Natural killer cell treated with Interleukin-12 subunit alpha and Interleukin-12 subunit beta and Interleukin-15 and Interleukin-18, amount 100 ng/mL, for 72 hours (primary cell): ENCODE measurements at regions not wholly inside any gene's neighbourhood (a gene's known extent, or its start where the extent isn't known, plus 50 kb on each side); places are given as distances from the start of the nearest gene placed in this dataset.

Experiments
- ATAC-seq, 2 donors: fragments of 150-1000 bp; cut with Tn5 transposase in 1 of 2; sonication (Bioruptor Pico), chemical (Tn5 transposase) in 1 of 2; 2 replicates each; pipeline ENCODE4 v1.10.0; 2021
- DNase-seq: peaks from one replicate; pipeline ENCODE4 v3.0.0; 2022; ENCODE audit warnings: low spot score
- H3K27ac Mint-ChIP-seq, 2 donors: 1 replicate in 1 of 2; 2 replicates in 1 of 2; pipeline ENCODE4 v1.8.0; 2022; ENCODE audit warnings: mixed read lengths in 2 of 2, mild to moderate bottlenecking in 1 of 2, moderate library complexity in 1 of 2
- H3K27me3 Mint-ChIP-seq, 2 donors: 1 replicate in 1 of 2; 2 replicates in 1 of 2; pipeline ENCODE4 v1.8.0; 2022; ENCODE audit warnings: mixed read lengths in 2 of 2
- H3K36me3 Mint-ChIP-seq: one replicate; pipeline ENCODE4 v1.8.0; 2022; ENCODE audit warnings: mixed read lengths
- H3K4me1 Mint-ChIP-seq, 2 donors: 1 replicate in 1 of 2; 2 replicates in 1 of 2; pipeline ENCODE4 v1.8.0; 2022; ENCODE audit warnings: low read depth in 2 of 2, mixed read lengths in 2 of 2, mild to moderate bottlenecking in 1 of 2
- H3K4me3 Mint-ChIP-seq: one replicate; pipeline ENCODE4 v1.8.0; 2022; ENCODE audit warnings: mixed read lengths
- H3K9me3 Mint-ChIP-seq: 2 replicates; pipeline ENCODE4 v1.8.0; 2022; ENCODE audit warnings: mixed read lengths

DNA sequence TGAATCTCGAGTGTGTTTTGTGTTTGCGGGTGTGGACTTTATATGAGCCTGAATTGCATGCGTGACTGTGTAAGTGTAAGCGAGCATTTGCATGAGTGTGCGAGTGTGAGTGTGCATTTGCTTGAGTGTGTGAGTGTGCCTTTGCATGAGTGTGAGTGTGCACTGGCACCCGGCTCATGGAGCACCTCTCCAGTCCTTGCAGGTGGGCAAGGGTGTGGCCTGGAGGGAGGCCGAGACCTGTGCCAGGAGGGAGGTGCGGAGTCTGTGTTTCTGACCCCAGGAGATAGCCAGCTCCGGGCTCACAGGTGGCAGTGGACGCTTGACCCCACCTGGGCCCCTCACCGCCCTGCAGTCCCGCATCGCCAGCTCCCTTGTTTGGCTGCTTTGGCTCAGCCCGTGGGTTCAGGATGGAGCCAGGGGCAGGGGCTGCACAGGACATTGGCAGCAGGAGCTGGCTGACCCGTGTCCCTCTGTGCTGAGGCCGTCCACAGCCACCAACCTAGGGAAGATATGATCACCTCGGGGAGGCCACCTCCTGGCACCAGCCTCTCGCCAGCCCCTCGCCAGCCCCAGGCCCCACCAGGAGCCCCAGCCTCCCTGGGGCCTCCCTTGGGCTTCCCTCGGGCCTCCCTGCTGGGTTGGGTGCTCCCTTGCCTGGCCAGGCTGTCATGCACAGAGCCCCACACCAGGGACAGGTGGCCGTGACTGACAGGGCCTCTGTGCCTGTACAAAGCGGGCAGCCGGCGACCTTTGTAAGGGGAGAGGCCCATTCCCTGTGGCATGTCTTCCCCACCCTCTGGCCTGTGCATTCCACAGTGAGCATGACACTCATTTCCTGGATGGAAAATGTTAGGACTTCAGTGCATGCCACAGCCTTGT, 81.6 kb downstream of the PTGR3 start:
- Mint-ChIP-seq H3K36me3 (no peaks in the 10 kb centered on the region), H3K27me3 (peaks cover 0 to 16% of the 10 kb centered on the region in 2 donors), H3K9me3 (no peaks in the 10 kb centered on the region), H3K4me3 (no peak overlapping the region), H3K4me1 (peaks cover 12 to 15% of the 10 kb centered on the region in 2 donors), H3K27ac (no peak overlapping the region)
- ATAC-seq, result no peak
- no peak for DNase-seq

DNA sequence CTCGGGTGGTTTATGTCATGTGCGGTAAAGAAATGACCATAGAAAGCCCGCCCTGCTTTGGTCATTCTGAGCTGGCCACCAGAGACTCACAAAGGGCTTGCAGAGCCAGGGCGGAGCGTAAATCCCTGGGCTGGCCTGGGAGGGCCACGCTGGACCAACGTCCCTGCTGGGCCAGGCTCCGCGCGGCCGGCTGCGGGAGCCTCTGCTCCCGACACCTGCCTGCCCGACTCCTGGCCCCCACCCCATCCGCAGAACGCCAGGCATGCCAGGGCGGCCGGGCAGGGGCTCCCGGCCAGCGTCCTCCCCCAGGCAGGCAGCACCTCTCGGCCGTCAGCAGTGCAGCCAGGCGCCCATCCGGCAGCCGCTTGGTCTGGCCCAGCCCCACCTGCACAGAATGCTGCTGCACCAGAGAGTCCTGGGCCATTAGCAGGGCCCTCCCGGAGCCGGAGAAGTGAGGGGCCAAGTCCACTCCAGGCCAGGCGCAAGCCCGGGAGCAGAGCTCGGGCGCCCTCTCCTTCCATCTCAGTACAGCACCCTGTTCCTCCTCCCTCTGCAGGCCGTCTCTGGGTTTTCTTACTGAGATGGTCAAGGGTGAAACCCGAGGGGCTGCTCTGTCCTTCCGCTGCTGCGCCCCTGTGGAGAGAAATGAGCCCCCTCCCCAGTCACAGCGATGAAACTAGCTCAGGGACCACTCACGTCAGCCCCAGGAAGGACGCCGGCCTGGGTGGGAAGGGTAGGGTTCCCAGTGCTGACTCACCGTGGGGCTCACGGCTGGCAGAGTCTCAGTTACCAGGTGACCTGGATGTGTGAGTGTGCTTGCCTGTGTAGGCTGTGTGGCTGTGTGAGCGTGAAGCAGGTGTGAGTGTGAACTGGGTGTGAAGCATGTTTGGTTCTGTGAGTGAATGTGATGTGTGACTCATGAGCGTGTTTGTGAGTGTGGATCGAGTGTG, 83.3 kb downstream of the PTGR3 start:
- peaks cover 12 to 15% of the 10 kb centered on the region in 2 donors for H3K4me1 Mint-ChIP-seq
- H3K27ac Mint-ChIP-seq, result peak overlapping the region in 1 of 2 donors; percentile 0
- H3K9me3 Mint-ChIP-seq, result no peaks in the 10 kb centered on the region
- peaks cover 0 to 16% of the 10 kb centered on the region in 2 donors for H3K27me3 Mint-ChIP-seq
- ATAC-seq (peak in 1 of 2 donors; percentile 46), DNase-seq (no peak)
- no peak overlapping the region for H3K4me3 Mint-ChIP-seq
- no peaks in the 10 kb centered on the region for H3K36me3 Mint-ChIP-seq

DNA sequence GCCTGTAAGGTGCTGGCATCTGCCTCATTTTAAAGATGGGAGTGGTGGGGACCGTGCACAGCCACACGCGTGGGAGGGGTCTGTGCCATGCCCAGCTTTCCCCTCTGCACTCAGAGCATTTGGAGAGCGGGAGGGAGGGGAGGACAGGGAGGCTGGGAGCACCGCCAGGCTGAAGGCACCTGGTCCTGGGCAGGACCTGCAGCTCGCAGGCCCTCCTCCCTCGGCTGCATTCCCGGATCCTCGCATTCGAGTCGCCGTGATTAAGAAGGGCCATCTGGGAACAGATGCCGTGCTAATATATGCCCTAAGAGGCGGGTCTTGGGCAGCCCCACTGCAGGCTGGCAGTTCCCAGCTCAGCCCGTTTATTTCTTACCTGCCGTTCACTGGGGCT, 84.0 kb downstream of the PTGR3 start:
- Mint-ChIP-seq H3K27me3 (peaks cover 0 to 16% of the 10 kb centered on the region in 2 donors), H3K4me3 (no peak overlapping the region), H3K27ac (no peak overlapping the region), H3K9me3 (no peaks in the 10 kb centered on the region), H3K4me1 (peaks cover 12 to 15% of the 10 kb centered on the region in 2 donors), H3K36me3 (no peaks in the 10 kb centered on the region)
- DNase-seq, result no peak
- no peak for ATAC-seq

DNA sequence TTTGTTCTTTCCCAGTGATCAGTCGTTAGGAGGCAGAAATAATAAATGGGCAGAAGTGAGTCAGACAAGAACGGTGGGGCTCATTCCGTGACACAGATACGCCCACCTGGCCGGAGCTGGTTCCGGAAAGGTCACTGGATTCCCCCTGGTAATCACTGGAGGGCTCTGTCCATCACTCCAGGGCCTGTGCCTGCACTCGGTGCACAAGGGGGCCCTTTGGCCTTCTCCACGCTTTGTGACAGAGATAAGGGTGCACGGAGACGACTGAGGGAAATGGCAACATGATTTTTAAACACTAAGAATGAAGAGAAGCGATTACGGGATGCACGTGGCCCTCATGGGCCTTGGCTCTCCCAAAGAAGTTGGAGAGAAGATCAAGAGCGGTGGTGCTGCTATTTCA, 84.4 kb downstream of the PTGR3 start:
- no peak overlapping the region for H3K4me3 Mint-ChIP-seq
- H3K9me3 Mint-ChIP-seq, result no peaks in the 10 kb centered on the region
- H3K27me3 Mint-ChIP-seq, result peaks cover 0 to 16% of the 10 kb centered on the region in 2 donors
- H3K27ac Mint-ChIP-seq, result peak overlapping the region in 1 of 2 donors; percentile 20
- ATAC-seq, result no peak
- no peak for DNase-seq
- H3K36me3 Mint-ChIP-seq, result no peaks in the 10 kb centered on the region
- peaks cover 12 to 15% of the 10 kb centered on the region in 2 donors for H3K4me1 Mint-ChIP-seq

DNA sequence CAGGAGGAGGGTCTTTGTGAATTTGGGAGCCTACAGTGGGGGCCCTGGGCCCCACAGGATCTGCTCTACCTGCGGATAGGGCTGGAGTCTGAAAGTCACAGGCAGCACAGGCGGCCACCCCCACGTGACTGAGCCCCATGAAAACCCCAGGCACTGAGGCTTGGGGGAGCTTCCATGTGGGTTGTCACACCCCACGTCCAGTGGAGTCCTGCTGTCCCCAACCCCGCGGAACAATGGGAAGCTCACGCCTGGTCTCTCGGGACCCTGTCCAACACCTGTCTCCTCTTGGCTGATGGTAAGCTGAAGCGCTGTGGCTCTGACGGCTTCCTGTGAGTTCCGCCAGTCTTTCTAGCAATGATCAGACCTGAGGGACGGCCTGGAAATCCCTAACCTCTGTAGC, 85.8 kb downstream of the PTGR3 start:
- no peaks in the 10 kb centered on the region for H3K9me3 Mint-ChIP-seq
- H3K4me1 Mint-ChIP-seq, result peaks cover 12 to 15% of the 10 kb centered on the region in 2 donors
- H3K4me3 Mint-ChIP-seq, result no peak overlapping the region
- H3K27ac Mint-ChIP-seq, result no peak overlapping the region
- no peak for ATAC-seq
- no peak for DNase-seq
- H3K36me3 Mint-ChIP-seq, result no peaks in the 10 kb centered on the region
- peaks cover 0 to 16% of the 10 kb centered on the region in 2 donors for H3K27me3 Mint-ChIP-seq

DNA sequence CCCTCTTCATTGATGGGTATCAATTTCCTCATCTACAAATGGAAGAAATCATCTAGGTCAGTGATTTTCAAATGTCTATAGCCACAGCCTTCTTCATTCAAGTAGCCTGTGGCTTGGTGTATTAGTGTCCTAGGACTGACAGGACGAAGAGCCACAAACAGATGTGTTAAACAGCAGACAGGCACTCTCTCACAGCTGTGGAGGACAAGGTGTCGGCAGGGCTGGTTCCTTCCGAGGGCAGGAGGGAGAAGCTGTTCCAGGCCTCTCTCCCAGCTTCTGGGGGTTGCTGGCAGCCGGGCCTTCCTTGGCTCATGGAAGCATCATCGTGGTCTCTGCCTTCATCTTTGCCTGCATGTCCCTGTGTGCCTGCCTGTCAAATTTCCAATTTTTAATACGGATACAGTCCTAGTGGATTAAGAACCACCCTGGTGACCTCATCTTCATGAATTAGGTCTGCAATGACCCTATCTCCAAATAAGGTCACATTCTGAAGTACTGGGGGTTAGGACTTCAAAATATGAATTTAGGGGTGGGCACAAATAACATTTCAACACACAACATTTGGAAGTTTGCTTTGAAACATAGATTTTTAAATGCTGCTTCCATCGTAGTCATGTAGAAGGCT, 86.5 kb downstream of the PTGR3 start:
- H3K27me3 Mint-ChIP-seq, result peaks cover 0 to 16% of the 10 kb centered on the region in 2 donors
- ATAC-seq (no peak), DNase-seq (no peak)
- H3K9me3 Mint-ChIP-seq, result no peaks in the 10 kb centered on the region
- H3K4me3 Mint-ChIP-seq, result no peak overlapping the region
- H3K4me1 Mint-ChIP-seq, result peaks cover 12 to 15% of the 10 kb centered on the region in 2 donors
- H3K27ac Mint-ChIP-seq, result no peak overlapping the region
- H3K36me3 Mint-ChIP-seq, result no peaks in the 10 kb centered on the region

- Mint-ChIP-seq H3K27me3 (peaks cover 0 to 18% of the 10 kb centered on the region in 2 donors), H3K4me3 (no peak overlapping the region), H3K9me3 (no peaks in the 10 kb centered on the region), H3K4me1 (peaks cover 4 to 7% of the 10 kb centered on the region in 2 donors), H3K36me3 (no peaks in the 10 kb centered on the region), H3K27ac (peak overlapping the region in 1 of 2 donors; percentile 24)
- ATAC-seq, result no peak
- DNase-seq, result no peak
Observed at GRCh38 chr18:75121266-75121665, 87.7 kb downstream of the PTGR3 start.

- H3K4me1 Mint-ChIP-seq, result peaks cover 0 to 4% of the 10 kb centered on the region in 2 donors
- no peak for DNase-seq
- no peak overlapping the region for H3K4me3 Mint-ChIP-seq
- H3K27me3 Mint-ChIP-seq, result peaks cover 0 to 18% of the 10 kb centered on the region in 2 donors
- no peak for ATAC-seq
- no peaks in the 10 kb centered on the region for H3K36me3 Mint-ChIP-seq
- H3K27ac Mint-ChIP-seq, result no peak overlapping the region
- no peaks in the 10 kb centered on the region for H3K9me3 Mint-ChIP-seq
Observed at GRCh38 chr18:75120521-75120920, 88.4 kb downstream of the PTGR3 start.

GRCh38 chr18:75116809-75117208, 92.1 kb downstream of the PTGR3 start:
- H3K4me1 Mint-ChIP-seq, result peaks cover 0 to 3% of the 10 kb centered on the region in 2 donors
- ATAC-seq, result no peak
- no peak overlapping the region for H3K4me3 Mint-ChIP-seq

DNA sequence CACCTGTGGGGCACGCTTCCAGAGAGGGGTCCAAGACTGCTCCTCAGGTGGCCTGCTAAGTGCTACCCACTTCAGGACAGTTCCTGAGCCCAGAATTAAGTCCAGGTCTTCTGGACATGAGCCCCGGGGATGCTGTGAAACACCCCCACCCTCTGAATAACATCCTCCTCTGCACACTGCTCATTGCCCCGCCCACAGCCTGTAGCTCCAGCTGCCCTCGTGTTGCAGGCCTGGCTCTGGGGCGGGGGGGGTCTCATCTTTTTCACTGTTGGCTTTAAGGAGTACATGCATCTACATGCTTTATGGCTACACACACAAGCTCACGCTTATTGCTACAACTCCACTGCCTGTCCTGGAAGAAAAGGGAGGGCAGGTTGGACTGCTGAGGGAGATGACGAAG, 92.8 kb downstream of the PTGR3 start:
- no peaks in the 10 kb centered on the region for H3K9me3 Mint-ChIP-seq
- ATAC-seq, result no peak
- no peaks in the 10 kb centered on the region for H3K36me3 Mint-ChIP-seq
- H3K27me3 Mint-ChIP-seq, result peaks cover 0 to 6% of the 10 kb centered on the region in 2 donors
- H3K4me3 Mint-ChIP-seq, result no peak overlapping the region
- no peak for DNase-seq
- no peak overlapping the region for H3K27ac Mint-ChIP-seq
- H3K4me1 Mint-ChIP-seq, result peaks cover 0 to 3% of the 10 kb centered on the region in 2 donors

More at GRCh38 chr18:75116809-75117208, 92.1 kb downstream of the PTGR3 start:
- no peak overlapping the region for H3K27ac Mint-ChIP-seq
- no peaks in the 10 kb centered on the region for H3K36me3 Mint-ChIP-seq
- H3K9me3 Mint-ChIP-seq, result no peaks in the 10 kb centered on the region
- peaks cover 0 to 6% of the 10 kb centered on the region in 2 donors for H3K27me3 Mint-ChIP-seq
- no peak for DNase-seq

DNA sequence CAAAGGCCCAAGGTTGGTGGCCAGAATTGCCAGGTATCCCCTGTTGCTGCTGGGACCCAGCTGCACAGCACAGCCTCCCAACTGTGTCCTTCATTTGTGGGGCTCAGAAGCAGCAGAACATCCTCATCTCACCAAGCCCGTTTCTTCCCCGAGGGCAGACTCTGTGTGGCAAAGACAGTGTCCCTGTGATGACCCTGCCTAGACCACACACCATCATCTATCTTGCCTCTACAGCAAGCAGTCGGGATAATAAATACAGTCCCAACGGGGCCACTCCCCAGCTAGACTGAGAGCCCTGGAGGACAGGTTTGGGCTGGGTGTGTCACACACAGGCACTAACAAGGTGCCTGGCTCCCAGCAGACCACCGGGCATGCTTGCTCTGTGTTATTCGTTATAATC, 93.4 kb downstream of the PTGR3 start:
- Mint-ChIP-seq H3K4me1 (peaks cover 0 to 3% of the 10 kb centered on the region in 2 donors), H3K27ac (no peak overlapping the region), H3K9me3 (no peaks in the 10 kb centered on the region), H3K4me3 (no peak overlapping the region), H3K27me3 (peaks cover 0 to 6% of the 10 kb centered on the region in 2 donors), H3K36me3 (no peaks in the 10 kb centered on the region)
- ATAC-seq (no peak), DNase-seq (no peak)
